ENCODE measurements at regions not wholly inside any gene's neighbourhood (a gene's known extent, or its start where the extent isn't known, plus 50 kb on each side); places are given as distances from the start of the nearest gene placed in this dataset.

- DNase-seq (ENCODE audit: low spot score) = no peak
Measured at GRCh38 chr12:124443931-124444712, 123.3 kb downstream of the NCOR2 start.

- DNase-seq (ENCODE audit: low spot score) = no peak
Measured at GRCh38 chr12:124442772-124443445, 124.5 kb downstream of the NCOR2 start.

GRCh38 chr12:124442281-124442680, 125.1 kb downstream of the NCOR2 start:
- no peak for DNase-seq (ENCODE audit: low spot score)

GRCh38 chr12:124441443-124442194, 125.8 kb downstream of the NCOR2 start:
- DNase-seq (ENCODE audit: low spot score) = no peak

- DNase-seq (ENCODE audit: low spot score) = no peak
Measured at GRCh38 chr12:124440841-124441381, 126.5 kb downstream of the NCOR2 start.

GRCh38 chr12:124440031-124440626, 127.3 kb downstream of the NCOR2 start:
- DNase-seq (ENCODE audit: low spot score) = no peak

GRCh38 chr12:124438437-124439056, 128.9 kb downstream of the NCOR2 start:
- DNase-seq (ENCODE audit: low spot score) = no peak

GRCh38 chr12:124437617-124438436, 129.6 kb downstream of the NCOR2 start:
- no peak for DNase-seq (ENCODE audit: low spot score)

- DNase-seq (ENCODE audit: low spot score) = no peak
Measured at GRCh38 chr12:124437121-124437520, 130.3 kb downstream of the NCOR2 start.

GRCh38 chr12:124436366-124436765, 131.0 kb downstream of the NCOR2 start:
- DNase-seq (ENCODE audit: low spot score) = no peak

GRCh38 chr12:124435806-124436345, 131.5 kb downstream of the NCOR2 start:
- no peak for DNase-seq (ENCODE audit: low spot score)

GRCh38 chr12:124434951-124435805, 132.2 kb downstream of the NCOR2 start:
- no peak for DNase-seq (ENCODE audit: low spot score)

- DNase-seq (ENCODE audit: low spot score) = no peak
Measured at GRCh38 chr12:124434354-124434753, 133.1 kb downstream of the NCOR2 start.

GRCh38 chr12:124433879-124434278, 133.5 kb downstream of the NCOR2 start:
- no peak for DNase-seq (ENCODE audit: low spot score)

GRCh38 chr12:124433147-124433874, 134.1 kb downstream of the NCOR2 start:
- DNase-seq (ENCODE audit: low spot score) = no peak

- no peak for DNase-seq (ENCODE audit: low spot score)
Measured at GRCh38 chr12:124432376-124432775, 135.0 kb downstream of the NCOR2 start.

GRCh38 chr12:124431971-124432370, 135.4 kb downstream of the NCOR2 start:
- no peak for DNase-seq (ENCODE audit: low spot score)

GRCh38 chr12:124430491-124430890, 135.6 kb downstream of the RFLNA start:
- DNase-seq (ENCODE audit: low spot score) = no peak

- DNase-seq (ENCODE audit: low spot score) = no peak
Measured at GRCh38 chr12:124429535-124429934, 134.6 kb downstream of the RFLNA start.

All from HuH-7.5 (cell line).